ENCODE measurements at regions not wholly inside any gene's neighbourhood (a gene's known extent, or its start where the extent isn't known, plus 50 kb on each side); places are given as distances from the start of the nearest gene placed in this dataset.

DNA sequence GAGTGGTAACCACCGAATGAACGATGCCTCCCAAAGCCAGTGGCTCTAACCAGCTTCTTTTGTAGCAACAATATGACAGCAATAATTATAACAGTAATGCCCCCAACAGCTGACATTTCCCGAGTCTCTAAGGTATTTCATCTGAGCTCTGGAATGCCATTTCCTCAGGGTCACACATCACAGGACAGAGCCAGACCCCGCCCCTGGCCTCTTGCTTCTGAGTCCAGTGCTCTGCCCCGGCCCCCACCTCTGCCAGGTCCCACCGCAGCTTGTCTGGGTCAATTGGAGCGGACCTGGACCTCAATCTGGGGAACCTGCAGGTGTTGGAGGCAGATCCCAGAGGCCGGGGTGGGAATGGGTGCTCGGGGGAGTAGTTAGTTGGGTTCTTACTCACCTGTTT lies 63.8 kb downstream of the IGLL1 start:
- DNase-seq (ENCODE audit: low read depth): no peak
- no peak overlapping the region for H3K4me3 ChIP-seq (ENCODE audit: low read depth, low read length)
- TF ChIP-seq CTCF (IDR thresholded peaks at IDR 0.05; ENCODE audit: insufficient read depth, low read depth, low read length, missing control alignments): no peak

GRCh38 chr22:23514322-23515038 lies 65.6 kb downstream of the IGLL1 start:
- no peak for DNase-seq (ENCODE audit: low read depth)
- TF ChIP-seq CTCF (IDR thresholded peaks at IDR 0.05; ENCODE audit: insufficient read depth, low read depth, low read length, missing control alignments): no peak

GRCh38 chr22:23513705-23514104 lies 66.4 kb downstream of the IGLL1 start:
- H3K4me3 ChIP-seq (ENCODE audit: low read depth, low read length): no peak overlapping the region
- no peak for TF ChIP-seq CTCF (IDR thresholded peaks at IDR 0.05; ENCODE audit: insufficient read depth, low read depth, low read length, missing control alignments)
- no peak for DNase-seq (ENCODE audit: low read depth)

More at GRCh38 chr22:23514322-23515038, 65.6 kb downstream of the IGLL1 start:
- no peak overlapping the region for H3K4me3 ChIP-seq (ENCODE audit: low read depth, low read length)

DNA sequence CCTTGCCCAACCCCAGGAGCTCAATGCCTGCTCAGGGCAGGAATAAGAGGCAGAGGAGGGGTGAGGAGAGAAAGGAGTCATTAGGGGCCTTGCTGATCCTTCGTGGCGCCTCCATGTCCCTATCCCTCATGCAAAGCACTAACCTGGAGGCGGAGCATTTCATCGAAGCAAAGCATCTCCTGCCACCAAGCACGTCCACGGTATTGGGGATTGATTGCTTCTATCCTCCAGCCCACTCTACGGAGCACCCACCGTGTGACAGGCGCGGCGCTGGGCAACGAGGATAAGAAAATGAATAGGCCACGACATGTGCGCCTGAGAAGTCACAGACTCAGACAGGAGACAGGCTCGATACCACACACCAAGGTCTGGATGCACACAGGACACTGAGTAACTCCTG lies 67.0 kb downstream of the IGLL1 start:
- no peak for TF ChIP-seq CTCF (IDR thresholded peaks at IDR 0.05; ENCODE audit: insufficient read depth, low read depth, low read length, missing control alignments)
- DNase-seq (ENCODE audit: low read depth): no peak
- H3K4me3 ChIP-seq (ENCODE audit: low read depth, low read length): no peak overlapping the region

- TF ChIP-seq CTCF (IDR thresholded peaks at IDR 0.05; ENCODE audit: insufficient read depth, low read depth, low read length, missing control alignments): no peak
- H3K4me3 ChIP-seq (ENCODE audit: low read depth, low read length): no peak overlapping the region
- no peak for DNase-seq (ENCODE audit: low read depth)
Observed at GRCh38 chr22:23512721-23513120, 67.4 kb downstream of the IGLL1 start.

- no peak for DNase-seq (ENCODE audit: low read depth)
- no peak overlapping the region for H3K4me3 ChIP-seq (ENCODE audit: low read depth, low read length)
- no peak for TF ChIP-seq CTCF (IDR thresholded peaks at IDR 0.05; ENCODE audit: insufficient read depth, low read depth, low read length, missing control alignments)
Observed at GRCh38 chr22:23512348-23512705, 67.8 kb downstream of the IGLL1 start.
